Astrocyte (in vitro differentiated cells and primary cell): ENCODE measurements at regions not wholly inside any gene's neighbourhood (a gene's known extent, or its start where the extent isn't known, plus 50 kb on each side); places are given as distances from the start of the nearest gene placed in this dataset.

Experiments used
- CTCF ChIP-seq: IDR thresholded peaks from 2 replicates; pipeline ENCODE4 v1.5.1; 2011; ENCODE audit warnings: low read depth, mild to moderate bottlenecking, inconsistent platforms, low read length, moderate library complexity; ENCODE audit not compliant: insufficient read depth
- EZH2 ChIP-seq: IDR thresholded peaks from 2 replicates; pipeline ENCODE4 v1.6.1; 2012; ENCODE audit warnings: mild to moderate bottlenecking, low read length, inconsistent platforms; ENCODE audit not compliant: insufficient read depth

GRCh38 chrX:45903781-45904201 lies 641.4 kb downstream of the ZNF674 start:
- TF ChIP-seq EZH2 (no peak), CTCF (no peak)
